H1 (cell line): ENCODE measurements at regions not wholly inside any gene's neighbourhood (a gene's known extent, or its start where the extent isn't known, plus 50 kb on each side); places are given as distances from the start of the nearest gene placed in this dataset.

ENCODE experiments used
- CTCF ChIA-PET: fragments of 300-600 bp; sonication (Branson Sonifier 250); formaldehyde crosslinking; loops from one replicate; lab custom pipeline; 2021; ENCODE audit not compliant: partially characterized antibody; lab: Charles Lee
- POLR2A ChIA-PET: fragments of 300-600 bp; sonication (Branson Sonifier 250); formaldehyde crosslinking; loops from one replicate; lab custom pipeline; 2021; ENCODE audit warnings: inconsistent platforms; ENCODE audit not compliant: partially characterized antibody; lab: Charles Lee
- DNase-seq, 2 experiments: peaks; one replicate each; pipeline versions ENCODE4 v3.0.0 to v3.0.0-alpha.2; 2010 to 2022; ENCODE audit warnings: low spot score in 2 of 2, low read depth in 1 of 2, mixed read lengths in 1 of 2
- FAIRE-seq: peaks from 2 replicates; lab custom pipeline; 2011; peaks lifted over from hg19 to GRCh38; lab: Jason Lieb, UNC
- H2AFZ ChIP-seq: 2 replicates; pipeline ENCODE4 v1.8.1; 2012; ENCODE audit warnings: low read length, inconsistent platforms
- H2AK5ac ChIP-seq: 2 replicates; pipeline ENCODE4 v1.6.1; 2013; ENCODE audit warnings: low read depth, low read length
- H2BK120ac ChIP-seq: replicated peaks from 2 replicates; pipeline ENCODE3; 2013; ENCODE audit warnings: low read depth, low read length, inconsistent platforms
- H2BK12ac ChIP-seq: 2 replicates; pipeline ENCODE4 v1.6.1; 2013; ENCODE audit warnings: low read depth, low read length
- H2BK15ac ChIP-seq: 2 replicates; pipeline ENCODE4 v1.6.1; 2013; ENCODE audit warnings: low read length
- H2BK20ac ChIP-seq: 2 replicates; pipeline ENCODE4 v1.6.1; 2013; ENCODE audit warnings: low read length
- H2BK5ac ChIP-seq: 2 replicates; pipeline ENCODE4 v1.6.1; 2013; ENCODE audit warnings: low read depth, low read length
- H3K14ac ChIP-seq: 2 replicates; pipeline ENCODE4 v1.6.1; 2013; ENCODE audit warnings: inconsistent platforms; ENCODE audit not compliant: insufficient read length
- H3K18ac ChIP-seq: 2 replicates; pipeline ENCODE4 v1.6.1; 2013; ENCODE audit warnings: low read length; ENCODE audit errors: extremely low read depth
- H3K23ac ChIP-seq: 2 replicates; pipeline ENCODE4 v1.6.1; 2013; ENCODE audit warnings: inconsistent platforms; ENCODE audit not compliant: insufficient read length
- H3K23me2 ChIP-seq: 2 replicates; pipeline ENCODE4 v1.6.1; 2013; ENCODE audit warnings: low read depth, low read length
- H3K27ac ChIP-seq: 2 replicates; pipeline ENCODE4 v1.6.1; 2011; ENCODE audit warnings: low read depth, low read length, inconsistent platforms
- H3K27me3 ChIP-seq, 4 experiments: replicated peaks in 1 of 4; 1 replicate in 1 of 4; 2 replicates in 3 of 4; pipeline versions ENCODE4 v1.6.1 to v1.8.1; 2011 to 2013; ENCODE audit warnings: low read length in 3 of 4, mild to moderate bottlenecking in 3 of 4, inconsistent platforms in 2 of 4, mixed read lengths in 2 of 4, moderate library complexity in 1 of 4; ENCODE audit not compliant: control insufficient read depth in 3 of 4, insufficient read depth in 3 of 4; ENCODE audit errors: extremely low read depth in 1 of 4
- H3K36me3 ChIP-seq, 4 experiments: 2 replicates each; pipeline versions ENCODE4 v1.6.1 to v1.8.1; 2011 to 2013; ENCODE audit warnings: mild to moderate bottlenecking in 4 of 4, low read length in 3 of 4, moderate library complexity in 2 of 4, control low read depth in 1 of 4, inconsistent platforms in 1 of 4; ENCODE audit not compliant: insufficient read depth in 4 of 4, control insufficient read depth in 2 of 4
- H3K4ac ChIP-seq: replicated peaks from 2 replicates; pipeline ENCODE3; 2013; ENCODE audit warnings: low read length, low read depth, mixed read lengths, inconsistent platforms; ENCODE audit not compliant: insufficient read length
- H3K4me1 ChIP-seq, 4 experiments: replicated peaks in 1 of 4; 1 replicate in 1 of 4; 2 replicates in 3 of 4; pipeline versions ENCODE4 v1.6.1 to v1.8.1; 2011 to 2013; ENCODE audit warnings: low read length in 3 of 4, inconsistent platforms in 2 of 4, mixed read lengths in 1 of 4; ENCODE audit not compliant: insufficient read depth in 4 of 4, control insufficient read depth in 3 of 4
- H3K4me2 ChIP-seq, 2 experiments: 2 replicates each; pipeline versions ENCODE4 v1.6.1 to v1.8.1; 2011 to 2013; ENCODE audit warnings: low read depth in 2 of 2, low read length in 2 of 2, control low read depth in 1 of 2, inconsistent platforms in 1 of 2, mild to moderate bottlenecking in 1 of 2; ENCODE audit not compliant: insufficient read depth in 1 of 2
- H3K4me3 ChIP-seq, 4 experiments: fragments of 200-600, 300-600 bp in 1 of 4; sonication (generic), shearing (Covaris generic), sonication (Bioruptor Twin) in 1 of 4; 2 replicates each; pipeline versions ENCODE4 v1.5.1 to v1.8.1; 2011 to 2016; ENCODE audit warnings: low read length in 4 of 4, low read depth in 3 of 4, control low read depth in 2 of 4, inconsistent platforms in 2 of 4, mild to moderate bottlenecking in 2 of 4, mixed read lengths in 1 of 4, moderate library complexity in 1 of 4; ENCODE audit not compliant: insufficient read depth in 2 of 4; ENCODE audit errors: extremely low read depth in 1 of 4
- H3K56ac ChIP-seq: replicated peaks from 2 replicates; pipeline ENCODE3; 2013; ENCODE audit warnings: low read depth, mild to moderate bottlenecking, mixed read lengths, low read length, inconsistent platforms; ENCODE audit not compliant: insufficient read length
- H3K79me1 ChIP-seq: 2 replicates; pipeline ENCODE4 v1.6.1; 2013; ENCODE audit warnings: low read depth, low read length, control low read depth
- H3K79me2 ChIP-seq, 2 experiments: 2 replicates each; pipeline versions ENCODE4 v1.6.1 to v1.8.1; 2012 to 2013; ENCODE audit warnings: low read length in 2 of 2, mild to moderate bottlenecking in 2 of 2, inconsistent platforms in 1 of 2; ENCODE audit not compliant: insufficient read depth in 2 of 2, control insufficient read depth in 1 of 2
- H3K9ac ChIP-seq, 4 experiments: replicated peaks in 1 of 4; 1 replicate in 1 of 4; 2 replicates in 3 of 4; pipeline versions ENCODE4 v1.6.1 to v1.8.1; 2011 to 2013; ENCODE audit warnings: low read depth in 3 of 4, low read length in 3 of 4, control low read depth in 2 of 4, mild to moderate bottlenecking in 2 of 4, moderate library complexity in 2 of 4, inconsistent platforms in 1 of 4; ENCODE audit errors: extremely low read depth in 1 of 4
- H3K9me3 ChIP-seq, 2 experiments: 2 replicates each; pipeline versions ENCODE4 v1.6.1 to v1.8.1; 2012 to 2013; ENCODE audit warnings: mild to moderate bottlenecking in 2 of 2, moderate library complexity in 2 of 2, control low read depth in 1 of 2, inconsistent platforms in 1 of 2, low read depth in 1 of 2, low read length in 1 of 2, mixed read lengths in 1 of 2; ENCODE audit not compliant: insufficient read depth in 2 of 2
- H4K20me1 ChIP-seq, 2 experiments: replicated peaks in 1 of 2; 2 replicates each; pipeline versions ENCODE3 to v1.8.1; 2011 to 2013; ENCODE audit warnings: inconsistent platforms in 2 of 2, low read length in 2 of 2, mild to moderate bottlenecking in 1 of 2; ENCODE audit not compliant: insufficient read depth in 2 of 2, control insufficient read depth in 1 of 2
- H4K5ac ChIP-seq: 2 replicates; pipeline ENCODE4 v1.6.1; 2013; ENCODE audit warnings: low read length, low read depth, mixed read lengths, inconsistent platforms; ENCODE audit not compliant: insufficient read length
- H4K8ac ChIP-seq: 2 replicates; pipeline ENCODE4 v1.8.0; 2013; ENCODE audit warnings: mild to moderate bottlenecking, moderate library complexity, low read length, inconsistent platforms; ENCODE audit not compliant: insufficient read depth; ENCODE audit errors: extremely low read depth
- H4K91ac ChIP-seq: replicated peaks from 2 replicates; pipeline ENCODE3; 2013; ENCODE audit warnings: low read length, mixed read lengths, inconsistent platforms; ENCODE audit not compliant: insufficient read length
- CHD7 ChIP-seq: fragments of 300-600 bp; sonication (generic); IDR thresholded peaks from 2 replicates; pipeline ENCODE4 v1.7.1; 2012; ENCODE audit warnings: low read length, moderate library complexity, mild to moderate bottlenecking, inconsistent platforms; ENCODE audit not compliant: insufficient replicate concordance
- WGBS, 2 experiments: shearing (Covaris generic) in 1 of 2; methylation state at CpG; one replicate each; pipeline versions ENCODE4 v1.1.6 to v1.1.7; 2013 to 2015; ENCODE audit warnings: low lambda C conversion rate in 2 of 2, mixed read lengths in 2 of 2, inconsistent platforms in 1 of 2, low coverage in 1 of 2, missing lambda C conversion rate in 1 of 2; ENCODE audit not compliant: insufficient replicate concordance in 2 of 2, insufficient coverage in 1 of 2, insufficient read length in 1 of 2; ENCODE audit errors: extremely low coverage in 1 of 2, missing lambda C conversion rate in 1 of 2; 5-methylcytosine and 5-hydroxymethylcytosine counted together

GRCh38 chr12:91861554-91861953 lies 284.1 kb downstream of the BTG1 start:
- Histone ChIP-seq H3K27me3 (no peaks in the 10 kb centered on the region), H3K27ac (no peak overlapping the region), H3K4me3 (no peak overlapping the region), H2BK5ac (no peak overlapping the region), H3K56ac (no peak overlapping the region), H3K79me1 (no peaks in the 10 kb centered on the region), H2AK5ac (no peak overlapping the region), H3K4me2 (no peak overlapping the region), H2BK20ac (no peak overlapping the region), H3K9me3 (no peaks in the 10 kb centered on the region), H3K18ac (no peak overlapping the region), H2AFZ (no peak overlapping the region), H3K14ac (no peak overlapping the region), H3K4ac (no peak overlapping the region), H3K23ac (no peak overlapping the region), H2BK15ac (no peak overlapping the region), H3K23me2 (no peaks in the 10 kb centered on the region), H2BK12ac (no peak overlapping the region), H4K8ac (no peak overlapping the region), H3K9ac (no peak overlapping the region), H2BK120ac (no peak overlapping the region), H3K36me3 (no peaks in the 10 kb centered on the region), H4K91ac (no peak overlapping the region), H4K20me1 (no peaks in the 10 kb centered on the region), H3K79me2 (no peaks in the 10 kb centered on the region), H4K5ac (no peak overlapping the region), H3K4me1 (no peaks in the 10 kb centered on the region)
- POLR2A ChIA-PET: no interaction called here
- WGBS, 2 experiments: 93% methylated on average over 1 of the region's 1 CpG; no CpG with 5 or more reads in 1 of the 2 experiments
- CTCF ChIA-PET: no interaction called here
- no peak for DNase-seq
- no peak for FAIRE-seq
- TF ChIP-seq CHD7: no peak
